Astrocyte (in vitro differentiated cells and primary cell): ENCODE measurements at regions not wholly inside any gene's neighbourhood (a gene's known extent, or its start where the extent isn't known, plus 50 kb on each side); places are given as distances from the start of the nearest gene placed in this dataset.

Experiments used
- EZH2 ChIP-seq: IDR thresholded peaks from 2 replicates; pipeline ENCODE4 v1.6.1; 2012; ENCODE audit warnings: mild to moderate bottlenecking, low read length, inconsistent platforms; ENCODE audit not compliant: insufficient read depth
- TF ChIP-seq, protein P1 (sequence below): IDR thresholded peaks from 2 replicates; pipeline ENCODE4 v1.5.1; 2011; ENCODE audit warnings: low read depth, mild to moderate bottlenecking, inconsistent platforms, low read length, moderate library complexity; ENCODE audit not compliant: insufficient read depth

DNA sequence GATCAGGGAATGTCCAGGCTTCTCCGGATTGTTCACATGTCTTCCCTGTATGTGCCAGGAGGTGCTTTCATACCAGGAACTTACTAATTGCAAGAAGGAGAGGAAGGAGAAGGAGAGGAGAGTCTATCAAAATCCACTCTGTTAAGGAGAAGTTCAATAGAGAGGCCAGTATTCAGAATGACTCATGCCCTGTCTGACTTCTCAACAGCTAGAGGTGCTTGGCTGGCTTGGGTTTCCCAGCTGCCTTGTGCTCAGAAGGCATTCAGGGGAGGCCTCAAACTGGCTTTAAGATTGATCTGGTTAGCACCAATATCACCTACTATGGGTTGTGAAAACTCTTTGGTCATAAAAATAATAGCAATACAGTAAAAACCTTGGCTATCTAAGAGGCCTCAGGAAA lies 167.9 kb upstream of the GLRA1 start:
- TF ChIP-seq, protein P1, sequence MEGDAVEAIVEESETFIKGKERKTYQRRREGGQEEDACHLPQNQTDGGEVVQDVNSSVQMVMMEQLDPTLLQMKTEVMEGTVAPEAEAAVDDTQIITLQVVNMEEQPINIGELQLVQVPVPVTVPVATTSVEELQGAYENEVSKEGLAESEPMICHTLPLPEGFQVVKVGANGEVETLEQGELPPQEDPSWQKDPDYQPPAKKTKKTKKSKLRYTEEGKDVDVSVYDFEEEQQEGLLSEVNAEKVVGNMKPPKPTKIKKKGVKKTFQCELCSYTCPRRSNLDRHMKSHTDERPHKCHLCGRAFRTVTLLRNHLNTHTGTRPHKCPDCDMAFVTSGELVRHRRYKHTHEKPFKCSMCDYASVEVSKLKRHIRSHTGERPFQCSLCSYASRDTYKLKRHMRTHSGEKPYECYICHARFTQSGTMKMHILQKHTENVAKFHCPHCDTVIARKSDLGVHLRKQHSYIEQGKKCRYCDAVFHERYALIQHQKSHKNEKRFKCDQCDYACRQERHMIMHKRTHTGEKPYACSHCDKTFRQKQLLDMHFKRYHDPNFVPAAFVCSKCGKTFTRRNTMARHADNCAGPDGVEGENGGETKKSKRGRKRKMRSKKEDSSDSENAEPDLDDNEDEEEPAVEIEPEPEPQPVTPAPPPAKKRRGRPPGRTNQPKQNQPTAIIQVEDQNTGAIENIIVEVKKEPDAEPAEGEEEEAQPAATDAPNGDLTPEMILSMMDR: no peak
- TF ChIP-seq EZH2: no peak
